ENCODE measurements at regions not wholly inside any gene's neighbourhood (a gene's known extent, or its start where the extent isn't known, plus 50 kb on each side); places are given as distances from the start of the nearest gene placed in this dataset.

GRCh38 chr5:8943301-8943700, 602.6 kb downstream of the SEMA5A start:
- TF ChIP-seq CTCF (IDR thresholded peaks at IDR 0.05; ENCODE audit: low read depth, low read length): no peak
- TF ChIP-seq MYC (IDR thresholded peaks at IDR 0.05; ENCODE audit: low read depth, low read length): no peak
- TF ChIP-seq POLR2A (IDR thresholded peaks at IDR 0.05; ENCODE audit: extremely low read depth, insufficient read length): no peak
